ENCODE measurements at regions not wholly inside any gene's neighbourhood (a gene's known extent, or its start where the extent isn't known, plus 50 kb on each side); places are given as distances from the start of the nearest gene placed in this dataset.

GRCh38 chr3:99319961-99320360 is 318.4 kb upstream of the COL8A1 start:
- Mint-ChIP-seq H3K36me3 (ENCODE audit: insufficient read depth, unreplicated experiment) (no peaks in the 10 kb centered on the region), H3K4me3 (ENCODE audit: unreplicated experiment) (no peak overlapping the region), H3K4me1 (ENCODE audit: insufficient read depth, unreplicated experiment) (peaks cover 40% of the 10 kb centered on the region), H3K27ac (ENCODE audit: low read depth, unreplicated experiment) (peak overlapping the region; percentile 69), H3K9me3 (ENCODE audit: unreplicated experiment) (no peaks in the 10 kb centered on the region), H3K27me3 (ENCODE audit: insufficient read depth, unreplicated experiment) (no peaks in the 10 kb centered on the region)
- BruUV-seq (replicated peaks) = no TSS peak
- ChIA-PET POLR2A (no interaction called here), CTCF (interaction anchor here (0.6 kb wide), 1 partner anchor 10 kb away, joined by 3 read pairs; no protein-coding TSS in a partner anchor)
- intact Hi-C loops (cut with micrococcal nuclease) = loop anchor here (10.0 kb wide), 1 partner anchor 145 kb away; no protein-coding TSS in a partner anchor
- DNase-seq (ENCODE audit: unreplicated experiment) = peak; percentile 37
- TF ChIP-seq CTCF (IDR thresholded peaks at IDR 0.05; ENCODE audit: unreplicated experiment) = no peak

GRCh38 chr3:99319450-99319849 is 318.9 kb upstream of the COL8A1 start:
- ChIA-PET CTCF (no interaction called here), POLR2A (no interaction called here)
- TF ChIP-seq CTCF (IDR thresholded peaks at IDR 0.05; ENCODE audit: unreplicated experiment) = no peak
- Mint-ChIP-seq H3K4me1 (ENCODE audit: insufficient read depth, unreplicated experiment) (peaks cover 36% of the 10 kb centered on the region), H3K27me3 (ENCODE audit: insufficient read depth, unreplicated experiment) (no peaks in the 10 kb centered on the region), H3K4me3 (ENCODE audit: unreplicated experiment) (no peak overlapping the region), H3K9me3 (ENCODE audit: unreplicated experiment) (no peaks in the 10 kb centered on the region), H3K27ac (ENCODE audit: low read depth, unreplicated experiment) (peak overlapping the region; percentile 69), H3K36me3 (ENCODE audit: insufficient read depth, unreplicated experiment) (no peaks in the 10 kb centered on the region)
- no TSS peak for BruUV-seq (replicated peaks)
- no peak for DNase-seq (ENCODE audit: unreplicated experiment)
- intact Hi-C loops (cut with micrococcal nuclease) = loop anchor here (10.0 kb wide), 1 partner anchor 145 kb away; no protein-coding TSS in a partner anchor

GRCh38 chr3:99317201-99317600 is 321.2 kb upstream of the COL8A1 start:
- intact Hi-C loops (cut with micrococcal nuclease) = loop anchor here (10.0 kb wide), 1 partner anchor 142 kb away; no protein-coding TSS in a partner anchor
- Mint-ChIP-seq H3K4me3 (ENCODE audit: unreplicated experiment) (no peak overlapping the region), H3K4me1 (ENCODE audit: insufficient read depth, unreplicated experiment) (peaks cover 52% of the 10 kb centered on the region), H3K9me3 (ENCODE audit: unreplicated experiment) (peaks cover 8% of the 10 kb centered on the region), H3K27me3 (ENCODE audit: insufficient read depth, unreplicated experiment) (no peaks in the 10 kb centered on the region), H3K36me3 (ENCODE audit: insufficient read depth, unreplicated experiment) (no peaks in the 10 kb centered on the region), H3K27ac (ENCODE audit: low read depth, unreplicated experiment) (no peak overlapping the region)
- no peak for TF ChIP-seq CTCF (IDR thresholded peaks at IDR 0.05; ENCODE audit: unreplicated experiment)
- ChIA-PET CTCF (interaction anchor here (0.6 kb wide), 1 partner anchor 412 kb away, joined by 3 read pairs; no protein-coding TSS in a partner anchor), POLR2A (no interaction called here)
- no peak for DNase-seq (ENCODE audit: unreplicated experiment)
- BruUV-seq (replicated peaks) = no TSS peak

GRCh38 chr3:99315896-99316295 is 322.5 kb upstream of the COL8A1 start:
- Mint-ChIP-seq H3K27me3 (ENCODE audit: insufficient read depth, unreplicated experiment) (no peaks in the 10 kb centered on the region), H3K36me3 (ENCODE audit: insufficient read depth, unreplicated experiment) (no peaks in the 10 kb centered on the region), H3K27ac (ENCODE audit: low read depth, unreplicated experiment) (peak overlapping the region; percentile 66), H3K9me3 (ENCODE audit: unreplicated experiment) (peaks cover 12% of the 10 kb centered on the region), H3K4me3 (ENCODE audit: unreplicated experiment) (no peak overlapping the region), H3K4me1 (ENCODE audit: insufficient read depth, unreplicated experiment) (peaks cover 52% of the 10 kb centered on the region)
- BruUV-seq (replicated peaks) = no TSS peak
- ChIA-PET POLR2A (interaction anchor here (1.0 kb wide), 1 partner anchor 32 kb away, joined by 3 read pairs; no protein-coding TSS in a partner anchor), CTCF (no interaction called here)
- intact Hi-C loops (cut with micrococcal nuclease) = loop anchor here (10.0 kb wide), 1 partner anchor 141 kb away; no protein-coding TSS in a partner anchor
- no peak for TF ChIP-seq CTCF (IDR thresholded peaks at IDR 0.05; ENCODE audit: unreplicated experiment)
- peak; percentile 80 for DNase-seq (ENCODE audit: unreplicated experiment)

All from MCF 10A (cell line).